Activated T-helper 1 cell treated with Interleukin-2 at 50 U/mL for 16 hours (primary cell): ENCODE measurements at regions not wholly inside any gene's neighbourhood (a gene's known extent, or its start where the extent isn't known, plus 50 kb on each side); places are given as distances from the start of the nearest gene placed in this dataset.

Source experiments
- DNase-seq: peaks from one replicate; pipeline ENCODE4 v3.0.0-alpha.2; 2020; ENCODE audit warnings: low read depth

GRCh38 chr6:129911732-129912131 lies 50.6 kb upstream of the TMEM244 start:
- no peak for DNase-seq
